Activated naive CD8-positive, alpha-beta T cell (primary cell): ENCODE measurements at regions not wholly inside any gene's neighbourhood (a gene's known extent, or its start where the extent isn't known, plus 50 kb on each side); places are given as distances from the start of the nearest gene placed in this dataset.
"Not testable (repeated sequence)": the region's sequence is repeated elsewhere in the genome, so short reads cannot be mapped to it uniquely, and the experiment has no call there.

Experiments used
- H3K27ac Mint-ChIP-seq: one replicate; pipeline ENCODE4 v1.8.0; 2021; ENCODE audit warnings: mixed read lengths
- H3K27me3 Mint-ChIP-seq: one replicate; pipeline ENCODE4 v1.8.0; 2021; ENCODE audit warnings: mixed read lengths
- H3K36me3 Mint-ChIP-seq: one replicate; pipeline ENCODE4 v1.8.0; 2021; ENCODE audit warnings: mixed read lengths
- H3K4me1 Mint-ChIP-seq: one replicate; pipeline ENCODE4 v1.8.0; 2021; ENCODE audit warnings: low read depth, mixed read lengths
- H3K4me3 Mint-ChIP-seq: one replicate; pipeline ENCODE4 v1.8.0; 2021; ENCODE audit warnings: mild to moderate bottlenecking, mixed read lengths
- H3K9me3 Mint-ChIP-seq: one replicate; pipeline ENCODE4 v1.8.0; 2021; ENCODE audit warnings: low read depth, mixed read lengths

GRCh38 chr15:95741830-95742229 is 588.7 kb upstream of the NR2F2 start:
- Mint-ChIP-seq H3K9me3 (no peaks in the 10 kb centered on the region), H3K4me3 (peak overlapping the region; percentile 48), H3K36me3 (peaks cover 2% of the 10 kb centered on the region), H3K27me3 (no peaks in the 10 kb centered on the region), H3K27ac (no peak overlapping the region), H3K4me1 (peaks cover 17% of the 10 kb centered on the region)

- H3K27me3 Mint-ChIP-seq = no peaks in the 10 kb centered on the region
- peaks cover 17% of the 10 kb centered on the region for H3K4me1 Mint-ChIP-seq
- no peaks in the 10 kb centered on the region for H3K9me3 Mint-ChIP-seq
- no peak overlapping the region for H3K27ac Mint-ChIP-seq
- peak overlapping the region; percentile 48 for H3K4me3 Mint-ChIP-seq
- H3K36me3 Mint-ChIP-seq = peaks cover 2% of the 10 kb centered on the region
Observed at GRCh38 chr15:95742256-95742655, 588.2 kb upstream of the NR2F2 start.

GRCh38 chr15:95742836-95743235 is 587.7 kb upstream of the NR2F2 start:
- Mint-ChIP-seq H3K27me3 (no peaks in the 10 kb centered on the region), H3K27ac (no peak overlapping the region), H3K9me3 (no peaks in the 10 kb centered on the region), H3K4me3 (no peak overlapping the region), H3K4me1 (peaks cover 17% of the 10 kb centered on the region), H3K36me3 (peaks cover 2% of the 10 kb centered on the region)

GRCh38 chr15:95757171-95757570 is 573.3 kb upstream of the NR2F2 start:
- H3K36me3 Mint-ChIP-seq = no peaks in the 10 kb centered on the region
- H3K27ac Mint-ChIP-seq = no peak overlapping the region
- H3K4me3 Mint-ChIP-seq = no peak overlapping the region
- H3K9me3 Mint-ChIP-seq = no peaks in the 10 kb centered on the region
- peaks cover 8% of the 10 kb centered on the region for H3K27me3 Mint-ChIP-seq
- no peaks in the 10 kb centered on the region for H3K4me1 Mint-ChIP-seq

GRCh38 chr15:95758451-95758850 is 572.0 kb upstream of the NR2F2 start:
- Mint-ChIP-seq H3K27me3 (peaks cover 8% of the 10 kb centered on the region), H3K36me3 (no peaks in the 10 kb centered on the region), H3K9me3 (no peaks in the 10 kb centered on the region), H3K4me3 (no peak overlapping the region), H3K27ac (no peak overlapping the region), H3K4me1 (no peaks in the 10 kb centered on the region)

GRCh38 chr15:95758851-95759250 is 571.6 kb upstream of the NR2F2 start:
- Mint-ChIP-seq H3K4me3 (no peak overlapping the region), H3K9me3 (no peaks in the 10 kb centered on the region), H3K27ac (no peak overlapping the region), H3K36me3 (no peaks in the 10 kb centered on the region), H3K27me3 (peaks cover 6% of the 10 kb centered on the region), H3K4me1 (no peaks in the 10 kb centered on the region)

GRCh38 chr15:95760508-95760907 is 570.0 kb upstream of the NR2F2 start:
- Mint-ChIP-seq H3K4me1 (no peaks in the 10 kb centered on the region), H3K36me3 (no peaks in the 10 kb centered on the region), H3K27ac (no peak overlapping the region), H3K4me3 (no peak overlapping the region), H3K9me3 (no peaks in the 10 kb centered on the region), H3K27me3 (peaks cover 3% of the 10 kb centered on the region)

GRCh38 chr15:95761501-95762165 is 568.9 kb upstream of the NR2F2 start:
- H3K4me1 Mint-ChIP-seq = no peaks in the 10 kb centered on the region
- H3K9me3 Mint-ChIP-seq = no peaks in the 10 kb centered on the region
- no peak overlapping the region for H3K4me3 Mint-ChIP-seq
- peaks cover 3% of the 10 kb centered on the region for H3K27me3 Mint-ChIP-seq
- H3K36me3 Mint-ChIP-seq = no peaks in the 10 kb centered on the region
- H3K27ac Mint-ChIP-seq = no peak overlapping the region

- H3K27ac Mint-ChIP-seq = no peak overlapping the region
- H3K36me3 Mint-ChIP-seq = no peaks in the 10 kb centered on the region
- no peaks in the 10 kb centered on the region for H3K4me1 Mint-ChIP-seq
- H3K27me3 Mint-ChIP-seq = peaks cover 3% of the 10 kb centered on the region
- no peak overlapping the region for H3K4me3 Mint-ChIP-seq
- no peaks in the 10 kb centered on the region for H3K9me3 Mint-ChIP-seq
Observed at GRCh38 chr15:95763426-95763825, 567.1 kb upstream of the NR2F2 start.

GRCh38 chr15:95765161-95765560 is 565.3 kb upstream of the NR2F2 start:
- no peaks in the 10 kb centered on the region for H3K36me3 Mint-ChIP-seq
- H3K9me3 Mint-ChIP-seq = no peaks in the 10 kb centered on the region
- H3K4me1 Mint-ChIP-seq = no peaks in the 10 kb centered on the region
- no peak overlapping the region for H3K4me3 Mint-ChIP-seq
- peaks cover 1% of the 10 kb centered on the region for H3K27me3 Mint-ChIP-seq
- H3K27ac Mint-ChIP-seq = no peak overlapping the region

GRCh38 chr15:95770196-95770595 is 560.3 kb upstream of the NR2F2 start:
- Mint-ChIP-seq H3K27me3 (peaks cover 9% of the 10 kb centered on the region), H3K36me3 (no peaks in the 10 kb centered on the region), H3K4me1 (no peaks in the 10 kb centered on the region), H3K4me3 (no peak overlapping the region), H3K9me3 (no peaks in the 10 kb centered on the region), H3K27ac (no peak overlapping the region)

- H3K4me1 Mint-ChIP-seq = no peaks in the 10 kb centered on the region
- H3K36me3 Mint-ChIP-seq = no peaks in the 10 kb centered on the region
- H3K27me3 Mint-ChIP-seq = peaks cover 9% of the 10 kb centered on the region
- no peak overlapping the region for H3K27ac Mint-ChIP-seq
- H3K9me3 Mint-ChIP-seq = no peaks in the 10 kb centered on the region
- H3K4me3 Mint-ChIP-seq = no peak overlapping the region
Observed at GRCh38 chr15:95772982-95773381, 557.5 kb upstream of the NR2F2 start.

GRCh38 chr15:95784508-95784907 is 546.0 kb upstream of the NR2F2 start:
- H3K27ac Mint-ChIP-seq = no peak overlapping the region
- no peak overlapping the region for H3K4me3 Mint-ChIP-seq
- H3K36me3 Mint-ChIP-seq = peaks cover 6% of the 10 kb centered on the region
- no peaks in the 10 kb centered on the region for H3K4me1 Mint-ChIP-seq
- peaks cover 23% of the 10 kb centered on the region for H3K9me3 Mint-ChIP-seq
- peaks cover 3% of the 10 kb centered on the region for H3K27me3 Mint-ChIP-seq

- H3K27me3 Mint-ChIP-seq, H3K27ac Mint-ChIP-seq: not testable (repeated sequence)
Observed at GRCh38 chr15:95785276-95785675, 545.2 kb upstream of the NR2F2 start.

GRCh38 chr15:95793231-95793630 is 537.3 kb upstream of the NR2F2 start:
- H3K4me1 Mint-ChIP-seq = no peaks in the 10 kb centered on the region
- no peaks in the 10 kb centered on the region for H3K36me3 Mint-ChIP-seq
- peaks cover 1% of the 10 kb centered on the region for H3K27me3 Mint-ChIP-seq
- no peak overlapping the region for H3K4me3 Mint-ChIP-seq
- H3K27ac Mint-ChIP-seq = no peak overlapping the region
- H3K9me3 Mint-ChIP-seq = no peaks in the 10 kb centered on the region

More at GRCh38 chr15:95785276-95785675, 545.2 kb upstream of the NR2F2 start:
- not testable (repeated sequence) for H3K4me3 Mint-ChIP-seq, H3K36me3 Mint-ChIP-seq, H3K4me1 Mint-ChIP-seq
- peaks cover 23% of the 10 kb centered on the region for H3K9me3 Mint-ChIP-seq

- H3K4me3 Mint-ChIP-seq = no peak overlapping the region
- no peaks in the 10 kb centered on the region for H3K36me3 Mint-ChIP-seq
- H3K4me1 Mint-ChIP-seq = no peaks in the 10 kb centered on the region
- H3K9me3 Mint-ChIP-seq = no peaks in the 10 kb centered on the region
- H3K27ac Mint-ChIP-seq = no peak overlapping the region
- H3K27me3 Mint-ChIP-seq = peaks cover 3% of the 10 kb centered on the region
Observed at GRCh38 chr15:95795386-95795785, 535.1 kb upstream of the NR2F2 start.
